Dendritic cell treated with granulocyte-macrophage colony-stimulating factor and Interleukin-4, amounts not matched to agents 40 ng/mL and 50 ng/mL, for 4 days (primary cell): ENCODE measurements at regions not wholly inside any gene's neighbourhood (a gene's known extent, or its start where the extent isn't known, plus 50 kb on each side); places are given as distances from the start of the nearest gene placed in this dataset.

Experiments used
- H3K27ac Mint-ChIP-seq: one replicate; pipeline ENCODE4 v1.8.0; 2022; ENCODE audit warnings: mild to moderate bottlenecking, mixed read lengths
- H3K27me3 Mint-ChIP-seq: one replicate; pipeline ENCODE4 v1.8.0; 2022; ENCODE audit warnings: mild to moderate bottlenecking, mixed read lengths
- H3K36me3 Mint-ChIP-seq: one replicate; pipeline ENCODE4 v1.8.0; 2022; ENCODE audit warnings: low read depth, mixed read lengths
- H3K4me1 Mint-ChIP-seq: one replicate; pipeline ENCODE4 v1.8.0; 2022; ENCODE audit warnings: low read depth, mixed read lengths
- H3K4me3 Mint-ChIP-seq: one replicate; pipeline ENCODE4 v1.8.0; 2022; ENCODE audit warnings: mild to moderate bottlenecking, moderate library complexity, mixed read lengths
- H3K9me3 Mint-ChIP-seq: one replicate; pipeline ENCODE4 v1.8.0; 2022; ENCODE audit warnings: mixed read lengths
- intact Hi-C: fragments of 100-400 bp; cut with micrococcal nuclease; formaldehyde crosslinking; loops from one replicate; pipeline ENCODE4 v1.15.0; 2022

DNA sequence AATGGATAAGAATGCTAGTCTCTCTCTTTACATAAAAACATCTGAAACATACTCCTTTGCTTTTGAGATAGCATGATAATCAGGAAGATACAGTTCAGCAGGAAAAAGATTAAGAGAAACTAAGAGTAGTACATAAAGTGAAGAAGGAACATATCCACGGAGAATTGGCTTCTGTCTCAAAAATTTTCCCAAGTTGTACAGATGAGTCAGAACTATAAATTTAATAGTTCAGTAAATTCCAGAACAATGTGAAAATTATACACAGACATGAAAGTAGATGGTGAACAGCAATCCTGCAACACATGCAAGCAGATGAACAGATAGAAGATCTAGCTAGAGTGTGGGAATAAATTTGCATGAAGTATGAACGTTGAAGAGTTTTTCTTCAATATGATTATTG lies 691.4 kb upstream of the RIOK2 start:
- Mint-ChIP-seq H3K4me3 (no peak overlapping the region), H3K27me3 (no peaks in the 10 kb centered on the region), H3K27ac (no peak overlapping the region), H3K4me1 (no peaks in the 10 kb centered on the region), H3K36me3 (no peaks in the 10 kb centered on the region), H3K9me3 (peaks cover 16% of the 10 kb centered on the region)
- intact Hi-C loops, result no loop called here

- H3K9me3 Mint-ChIP-seq, result peaks cover 9% of the 10 kb centered on the region
- H3K4me3 Mint-ChIP-seq, result no peak overlapping the region
- no peaks in the 10 kb centered on the region for H3K4me1 Mint-ChIP-seq
- H3K27ac Mint-ChIP-seq, result no peak overlapping the region
- no peaks in the 10 kb centered on the region for H3K36me3 Mint-ChIP-seq
- intact Hi-C loops, result no loop called here
- no peaks in the 10 kb centered on the region for H3K27me3 Mint-ChIP-seq
These were observed 693.2 kb upstream of the RIOK2 start for GRCh38 chr5:97876272-97876671.

DNA sequence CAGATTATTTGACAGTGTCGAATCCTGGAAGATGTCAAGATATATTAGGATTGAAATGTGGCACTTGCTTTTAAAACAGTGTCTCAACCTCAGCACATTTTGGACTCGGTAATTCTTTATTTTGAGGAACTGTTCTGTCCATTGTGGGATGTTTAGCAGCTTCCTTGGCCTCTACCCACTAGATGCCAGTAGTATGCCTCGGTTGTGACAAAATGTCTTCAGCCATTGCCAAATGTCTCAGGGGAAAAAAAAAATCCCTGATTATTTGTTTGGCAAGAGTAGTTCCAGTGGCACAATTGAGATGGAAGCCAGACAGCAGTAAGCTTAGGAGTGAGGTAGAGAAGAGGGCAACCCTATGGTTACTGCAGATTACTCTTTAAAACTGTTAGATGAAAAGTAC lies 694.5 kb upstream of the RIOK2 start:
- no peaks in the 10 kb centered on the region for H3K27me3 Mint-ChIP-seq

GRCh38 chr5:97888439-97888838 lies 705.4 kb upstream of the RIOK2 start:
- Mint-ChIP-seq H3K27ac (no peak overlapping the region), H3K27me3 (no peaks in the 10 kb centered on the region), H3K36me3 (no peaks in the 10 kb centered on the region), H3K4me1 (no peaks in the 10 kb centered on the region), H3K9me3 (peaks cover 7% of the 10 kb centered on the region), H3K4me3 (no peak overlapping the region)
- intact Hi-C loops, result no loop called here

More for the DNA sequence above, 694.5 kb upstream of the RIOK2 start:
- H3K4me3 Mint-ChIP-seq, result no peak overlapping the region
- peaks cover 9% of the 10 kb centered on the region for H3K9me3 Mint-ChIP-seq
- H3K4me1 Mint-ChIP-seq, result no peaks in the 10 kb centered on the region
- H3K36me3 Mint-ChIP-seq, result no peaks in the 10 kb centered on the region
- intact Hi-C loops, result no loop called here
- no peak overlapping the region for H3K27ac Mint-ChIP-seq

GRCh38 chr5:97891971-97892370 lies 708.9 kb upstream of the RIOK2 start:
- Mint-ChIP-seq H3K36me3 (no peaks in the 10 kb centered on the region), H3K4me3 (no peak overlapping the region), H3K4me1 (no peaks in the 10 kb centered on the region), H3K9me3 (peaks cover 7% of the 10 kb centered on the region), H3K27ac (no peak overlapping the region), H3K27me3 (no peaks in the 10 kb centered on the region)
- intact Hi-C loops, result no loop called here

DNA sequence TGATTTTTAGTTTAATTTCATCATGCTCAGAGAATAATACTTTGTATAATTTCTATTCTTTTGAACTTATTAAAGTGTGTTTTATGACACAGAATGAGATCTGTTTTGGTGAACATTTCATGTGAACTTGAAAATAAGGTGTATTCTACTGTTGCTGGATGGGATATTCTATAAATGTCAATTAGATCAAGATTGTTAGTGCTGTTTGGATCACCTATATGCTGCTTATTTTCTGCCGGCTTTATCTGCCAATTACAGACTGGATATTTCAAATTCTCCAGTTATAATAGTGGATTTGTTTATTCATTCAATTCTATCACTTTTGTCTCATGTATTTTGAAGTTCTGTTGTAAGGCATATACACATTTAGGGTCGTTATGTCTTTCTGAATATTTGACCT lies 720.7 kb upstream of the RIOK2 start:
- intact Hi-C loops, result no loop called here

DNA sequence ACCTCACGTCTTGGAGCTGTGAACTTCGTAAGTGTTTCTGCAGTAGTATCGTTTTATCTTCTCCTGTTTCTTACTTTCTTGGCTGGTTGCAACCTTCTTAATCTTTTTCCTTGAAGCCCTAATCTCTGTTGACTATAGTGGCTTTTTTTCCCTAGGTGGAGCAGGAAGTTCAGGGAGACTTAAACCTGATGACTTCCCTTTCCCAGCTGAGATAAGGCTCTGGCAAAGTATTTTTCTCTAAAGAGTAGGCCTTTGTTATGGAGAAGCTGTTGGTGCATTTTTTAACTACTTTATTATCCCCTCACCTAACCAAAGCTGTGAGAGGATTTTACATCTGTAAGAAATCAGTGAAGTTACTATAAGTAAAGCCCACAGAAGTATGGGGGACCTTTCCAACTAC lies 723.1 kb upstream of the RIOK2 start:
- intact Hi-C loops, result no loop called here
- no peak overlapping the region for H3K4me3 Mint-ChIP-seq
- H3K27ac Mint-ChIP-seq, result no peak overlapping the region
- H3K27me3 Mint-ChIP-seq, result no peaks in the 10 kb centered on the region
- H3K36me3 Mint-ChIP-seq, result no peaks in the 10 kb centered on the region
- H3K9me3 Mint-ChIP-seq, result peaks cover 39% of the 10 kb centered on the region
- no peaks in the 10 kb centered on the region for H3K4me1 Mint-ChIP-seq

More for the DNA sequence above, 720.7 kb upstream of the RIOK2 start:
- Mint-ChIP-seq H3K9me3 (peaks cover 56% of the 10 kb centered on the region), H3K4me1 (no peaks in the 10 kb centered on the region), H3K4me3 (no peak overlapping the region), H3K36me3 (no peaks in the 10 kb centered on the region), H3K27me3 (no peaks in the 10 kb centered on the region), H3K27ac (no peak overlapping the region)

GRCh38 chr5:97907646-97908400 lies 724.8 kb upstream of the RIOK2 start:
- H3K4me1 Mint-ChIP-seq, result no peaks in the 10 kb centered on the region
- intact Hi-C loops, result no loop called here
- no peak overlapping the region for H3K4me3 Mint-ChIP-seq
- H3K27me3 Mint-ChIP-seq, result no peaks in the 10 kb centered on the region
- H3K9me3 Mint-ChIP-seq, result peaks cover 22% of the 10 kb centered on the region
- no peaks in the 10 kb centered on the region for H3K36me3 Mint-ChIP-seq
- no peak overlapping the region for H3K27ac Mint-ChIP-seq

DNA sequence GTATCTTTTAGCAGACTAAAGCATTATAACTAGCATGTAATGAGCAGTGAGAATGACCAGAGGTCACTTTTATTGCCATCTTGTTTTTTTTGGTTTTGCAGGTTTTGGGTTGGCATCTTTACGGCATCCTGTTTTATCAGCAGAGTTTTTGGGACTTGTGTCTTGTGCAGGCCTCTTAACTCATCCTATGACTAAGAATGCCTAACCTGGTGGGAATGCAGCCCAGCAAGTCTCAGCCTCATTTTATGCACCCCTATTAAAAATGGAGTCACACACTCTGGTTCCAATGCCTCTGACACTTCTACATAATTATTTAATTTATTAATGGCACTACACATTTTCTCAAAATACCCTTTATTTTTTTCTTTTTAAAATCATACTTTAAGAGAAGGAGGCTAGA lies 726.5 kb upstream of the RIOK2 start:
- no peak overlapping the region for H3K27ac Mint-ChIP-seq
- no peak overlapping the region for H3K4me3 Mint-ChIP-seq
- H3K36me3 Mint-ChIP-seq, result no peaks in the 10 kb centered on the region
- no peaks in the 10 kb centered on the region for H3K4me1 Mint-ChIP-seq
- H3K9me3 Mint-ChIP-seq, result peaks cover 13% of the 10 kb centered on the region
- intact Hi-C loops, result no loop called here
- no peaks in the 10 kb centered on the region for H3K27me3 Mint-ChIP-seq

DNA sequence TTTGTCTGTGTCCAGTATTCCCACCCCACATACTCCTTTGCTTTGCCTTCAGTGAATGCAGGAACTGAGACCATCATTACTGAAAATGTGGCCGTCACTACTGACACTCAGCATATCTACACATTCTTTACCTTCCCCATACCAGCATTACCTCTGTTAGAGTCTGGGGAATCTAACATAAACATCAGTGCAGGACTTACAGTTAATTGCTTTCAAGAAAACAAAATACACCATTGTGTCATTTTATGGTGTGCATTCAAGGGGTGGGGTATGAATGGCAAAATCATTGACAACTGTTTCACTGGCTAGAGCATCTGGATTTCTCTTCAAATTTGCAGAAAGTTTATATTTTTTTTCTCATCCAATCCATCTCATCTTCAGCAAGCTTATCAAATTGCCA lies 731.4 kb upstream of the RIOK2 start:
- H3K9me3 Mint-ChIP-seq, result peaks cover 4% of the 10 kb centered on the region
- H3K4me1 Mint-ChIP-seq, result no peaks in the 10 kb centered on the region
- no peak overlapping the region for H3K27ac Mint-ChIP-seq
- H3K36me3 Mint-ChIP-seq, result no peaks in the 10 kb centered on the region
- intact Hi-C loops, result no loop called here
- no peak overlapping the region for H3K4me3 Mint-ChIP-seq
- no peaks in the 10 kb centered on the region for H3K27me3 Mint-ChIP-seq

GRCh38 chr5:97915106-97915505 lies 732.1 kb upstream of the RIOK2 start:
- no peaks in the 10 kb centered on the region for H3K4me1 Mint-ChIP-seq
- H3K27me3 Mint-ChIP-seq, result no peaks in the 10 kb centered on the region
- peaks cover 6% of the 10 kb centered on the region for H3K9me3 Mint-ChIP-seq
- H3K36me3 Mint-ChIP-seq, result no peaks in the 10 kb centered on the region
- intact Hi-C loops, result no loop called here
- no peak overlapping the region for H3K4me3 Mint-ChIP-seq
- no peak overlapping the region for H3K27ac Mint-ChIP-seq

- intact Hi-C loops, result no loop called here
- Mint-ChIP-seq H3K27me3 (no peaks in the 10 kb centered on the region), H3K4me3 (no peak overlapping the region), H3K4me1 (no peaks in the 10 kb centered on the region), H3K9me3 (peaks cover 6% of the 10 kb centered on the region), H3K27ac (no peak overlapping the region), H3K36me3 (no peaks in the 10 kb centered on the region)
These were observed 735.0 kb upstream of the RIOK2 start for GRCh38 chr5:97918057-97918456.

GRCh38 chr5:97918620-97919019 lies 735.6 kb upstream of the RIOK2 start:
- H3K27ac Mint-ChIP-seq, result no peak overlapping the region
- peaks cover 6% of the 10 kb centered on the region for H3K9me3 Mint-ChIP-seq
- no peaks in the 10 kb centered on the region for H3K4me1 Mint-ChIP-seq
- no peaks in the 10 kb centered on the region for H3K36me3 Mint-ChIP-seq
- intact Hi-C loops, result no loop called here
- no peak overlapping the region for H3K4me3 Mint-ChIP-seq
- H3K27me3 Mint-ChIP-seq, result no peaks in the 10 kb centered on the region

DNA sequence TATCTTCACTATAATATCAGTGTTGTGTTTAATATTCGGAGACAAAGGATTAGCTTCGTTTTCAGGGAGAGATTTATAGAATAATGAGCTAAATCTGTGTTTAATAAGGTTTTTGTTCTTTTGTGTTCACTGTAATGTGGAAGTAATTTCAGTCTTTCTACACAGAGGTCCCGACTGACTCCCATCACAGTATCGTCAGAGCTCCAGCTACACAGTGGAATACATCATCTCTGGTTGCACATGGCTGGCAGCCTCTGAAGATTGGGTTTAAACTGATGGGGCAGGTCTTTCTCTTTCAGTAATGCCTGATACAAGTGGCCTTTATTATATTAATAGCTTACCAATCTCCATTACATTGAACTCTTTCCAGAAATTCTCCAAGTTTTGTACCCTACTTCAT lies 736.7 kb upstream of the RIOK2 start:
- no peaks in the 10 kb centered on the region for H3K27me3 Mint-ChIP-seq
- H3K27ac Mint-ChIP-seq, result no peak overlapping the region
- no peaks in the 10 kb centered on the region for H3K4me1 Mint-ChIP-seq
- H3K36me3 Mint-ChIP-seq, result no peaks in the 10 kb centered on the region
- H3K4me3 Mint-ChIP-seq, result no peak overlapping the region
- peaks cover 6% of the 10 kb centered on the region for H3K9me3 Mint-ChIP-seq
- intact Hi-C loops, result no loop called here

DNA sequence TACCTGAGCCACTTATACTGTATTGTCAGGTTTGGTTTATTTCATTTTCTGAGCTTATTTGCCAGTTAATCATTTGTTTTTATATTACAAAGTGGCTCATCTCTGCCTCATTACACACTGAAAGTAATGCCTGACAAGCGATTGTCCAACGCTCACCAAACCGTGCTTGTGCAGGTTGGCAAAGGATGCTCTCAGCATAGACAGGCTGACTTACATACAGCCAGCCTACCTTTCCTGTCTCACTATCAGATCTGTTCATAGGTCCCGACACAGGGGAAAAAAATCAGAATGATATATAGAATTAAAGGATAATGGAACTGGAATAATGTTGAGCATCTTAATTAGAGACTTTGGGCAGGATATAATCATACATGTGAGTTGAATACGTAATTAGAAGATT lies 739.7 kb upstream of the RIOK2 start:
- intact Hi-C loops, result no loop called here
- H3K27me3 Mint-ChIP-seq, result no peaks in the 10 kb centered on the region
- no peak overlapping the region for H3K4me3 Mint-ChIP-seq
- peaks cover 6% of the 10 kb centered on the region for H3K9me3 Mint-ChIP-seq
- H3K36me3 Mint-ChIP-seq, result no peaks in the 10 kb centered on the region
- H3K27ac Mint-ChIP-seq, result no peak overlapping the region
- no peaks in the 10 kb centered on the region for H3K4me1 Mint-ChIP-seq
